T-helper 1 cell treated with Interleukin-12 subunit alpha and Interleukin-12 subunit beta and Interleukin-4 antibody, amounts not matched to agents 30 μg/mL and 1 μg/mL, for 36 hours (primary cell): ENCODE measurements at regions not wholly inside any gene's neighbourhood (a gene's known extent, or its start where the extent isn't known, plus 50 kb on each side); places are given as distances from the start of the nearest gene placed in this dataset.

Experiments used
- H3K27ac Mint-ChIP-seq: one replicate; pipeline ENCODE4 v1.8.0; 2021; ENCODE audit warnings: mild to moderate bottlenecking, mixed read lengths
- H3K27me3 Mint-ChIP-seq: one replicate; pipeline ENCODE4 v1.8.0; 2021; ENCODE audit warnings: low read depth, mixed read lengths
- H3K36me3 Mint-ChIP-seq: one replicate; pipeline ENCODE4 v1.8.0; 2021; ENCODE audit warnings: low read depth, mixed read lengths
- H3K4me1 Mint-ChIP-seq: one replicate; pipeline ENCODE4 v1.8.0; 2021; ENCODE audit warnings: low read depth, mixed read lengths
- H3K4me3 Mint-ChIP-seq: one replicate; pipeline ENCODE4 v1.8.0; 2021; ENCODE audit warnings: mild to moderate bottlenecking, moderate library complexity, mixed read lengths
- H3K9me3 Mint-ChIP-seq: one replicate; pipeline ENCODE4 v1.8.0; 2021; ENCODE audit warnings: mixed read lengths

DNA sequence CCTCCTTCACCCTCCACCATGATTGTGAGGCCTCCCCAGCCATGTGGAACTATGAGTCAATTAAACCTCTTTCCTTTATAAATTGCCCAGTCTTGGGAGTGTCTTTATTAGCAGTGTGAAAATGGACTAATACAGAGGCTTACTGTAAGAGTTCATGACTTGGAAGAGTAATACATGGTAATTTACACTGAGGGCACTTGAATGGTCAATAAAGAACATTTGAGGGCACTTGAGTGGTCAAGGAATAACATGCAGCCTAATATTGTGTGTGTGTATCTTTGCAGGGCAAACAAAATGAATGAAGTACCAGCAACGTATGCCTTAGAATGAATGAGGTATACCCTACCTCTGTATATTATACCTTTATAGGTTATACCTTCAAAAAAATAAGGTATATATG is 190.4 kb upstream of the SOX11 start:
- Mint-ChIP-seq H3K27ac (no peak overlapping the region), H3K36me3 (no peaks in the 10 kb centered on the region), H3K9me3 (no peaks in the 10 kb centered on the region), H3K4me1 (no peaks in the 10 kb centered on the region), H3K4me3 (no peak overlapping the region), H3K27me3 (no peaks in the 10 kb centered on the region)

DNA sequence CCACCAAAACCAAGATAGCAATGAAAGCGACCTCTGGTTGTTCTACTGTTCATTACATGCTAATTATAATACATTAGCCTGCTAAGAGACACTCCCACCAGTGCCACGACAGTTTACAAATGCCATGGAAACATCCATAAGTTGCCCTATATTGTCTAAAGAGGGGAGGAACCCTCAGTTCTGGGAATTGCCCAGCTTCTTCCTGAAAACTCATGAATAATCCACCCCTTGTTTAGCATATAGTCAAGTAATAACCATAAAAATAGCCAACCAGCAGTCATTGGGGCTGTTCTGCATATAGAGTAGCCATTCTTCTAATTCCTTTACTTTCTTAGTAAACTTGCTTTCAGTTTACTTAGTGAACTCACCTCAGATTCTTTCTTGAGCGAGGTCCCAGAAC is 189.8 kb upstream of the SOX11 start:
- Mint-ChIP-seq H3K4me3 (no peak overlapping the region), H3K27ac (no peak overlapping the region), H3K27me3 (no peaks in the 10 kb centered on the region), H3K4me1 (no peaks in the 10 kb centered on the region), H3K36me3 (no peaks in the 10 kb centered on the region), H3K9me3 (no peaks in the 10 kb centered on the region)

DNA sequence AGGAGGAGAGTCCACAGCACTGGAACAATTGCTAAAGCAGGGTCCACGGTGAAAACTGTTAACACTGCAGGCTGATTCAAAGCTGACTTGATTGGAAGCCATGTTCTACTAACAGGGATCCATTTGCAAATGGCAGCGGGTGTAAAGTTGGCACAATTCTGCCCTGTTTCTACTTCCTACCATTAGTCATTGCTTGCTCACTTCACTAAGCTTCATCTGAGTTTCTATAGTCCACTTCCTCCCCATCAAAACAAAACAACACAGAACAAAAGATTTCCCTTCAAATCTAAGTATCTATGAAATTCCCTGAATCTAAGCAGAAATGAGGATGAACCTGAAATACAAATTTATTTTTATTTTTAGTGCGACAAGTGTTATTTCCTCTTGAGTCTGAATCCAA is 187.4 kb upstream of the SOX11 start:
- H3K4me3 Mint-ChIP-seq = no peak overlapping the region
- no peak overlapping the region for H3K27ac Mint-ChIP-seq
- H3K4me1 Mint-ChIP-seq = no peaks in the 10 kb centered on the region
- H3K9me3 Mint-ChIP-seq = no peaks in the 10 kb centered on the region
- no peaks in the 10 kb centered on the region for H3K36me3 Mint-ChIP-seq
- no peaks in the 10 kb centered on the region for H3K27me3 Mint-ChIP-seq

DNA sequence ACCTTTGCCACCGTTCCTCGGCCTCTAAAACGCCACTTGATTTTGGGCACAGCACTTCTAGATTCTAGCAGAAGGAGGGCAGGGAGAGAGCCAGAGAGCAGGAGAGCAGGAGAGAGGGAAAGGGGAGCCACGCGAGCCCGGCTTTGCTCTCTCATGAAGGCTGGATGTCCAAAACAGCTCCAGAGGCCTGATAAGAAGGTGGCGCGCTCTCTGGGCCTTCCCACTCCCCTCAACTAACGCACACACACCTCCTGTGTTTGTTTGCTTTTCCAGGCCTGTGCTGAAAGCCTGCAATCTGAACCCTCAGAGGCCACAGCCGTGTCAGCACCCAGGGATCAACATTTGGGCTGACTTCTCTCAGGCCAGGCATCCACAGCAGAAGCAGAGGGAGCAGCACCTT is 184.8 kb upstream of the SOX11 start:
- Mint-ChIP-seq H3K9me3 (no peaks in the 10 kb centered on the region), H3K4me1 (no peaks in the 10 kb centered on the region), H3K27me3 (no peaks in the 10 kb centered on the region), H3K4me3 (no peak overlapping the region), H3K36me3 (no peaks in the 10 kb centered on the region), H3K27ac (no peak overlapping the region)

GRCh38 chr2:5509362-5509761 is 182.8 kb upstream of the SOX11 start:
- H3K27me3 Mint-ChIP-seq = no peaks in the 10 kb centered on the region
- no peaks in the 10 kb centered on the region for H3K4me1 Mint-ChIP-seq
- H3K4me3 Mint-ChIP-seq = no peak overlapping the region
- H3K27ac Mint-ChIP-seq = no peak overlapping the region
- H3K9me3 Mint-ChIP-seq = no peaks in the 10 kb centered on the region
- no peaks in the 10 kb centered on the region for H3K36me3 Mint-ChIP-seq

DNA sequence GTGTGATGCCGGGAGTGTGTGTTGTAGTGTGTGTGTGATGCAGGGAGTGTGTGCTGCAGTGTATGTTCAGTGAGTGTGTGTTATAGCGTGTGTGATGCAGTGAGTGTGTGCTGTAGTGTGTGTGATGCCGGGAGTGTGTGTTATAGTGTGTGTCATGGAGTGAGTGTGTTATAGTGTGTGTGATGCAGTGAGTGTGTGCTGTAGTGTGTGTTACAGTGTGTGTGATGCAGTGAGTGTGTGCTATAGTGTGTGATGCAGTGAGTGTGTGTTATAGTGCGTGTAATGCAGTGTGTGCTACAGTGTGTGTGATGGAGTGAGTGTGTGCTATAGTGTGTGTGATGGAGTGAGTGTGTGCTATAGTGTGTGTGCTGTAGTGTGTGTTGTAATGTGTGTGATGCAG is 182.1 kb upstream of the SOX11 start:
- no peaks in the 10 kb centered on the region for H3K4me1 Mint-ChIP-seq
- H3K27ac Mint-ChIP-seq = no peak overlapping the region
- H3K9me3 Mint-ChIP-seq = no peaks in the 10 kb centered on the region
- H3K36me3 Mint-ChIP-seq = no peaks in the 10 kb centered on the region
- H3K4me3 Mint-ChIP-seq = no peak overlapping the region
- no peaks in the 10 kb centered on the region for H3K27me3 Mint-ChIP-seq

- no peaks in the 10 kb centered on the region for H3K4me1 Mint-ChIP-seq
- no peak overlapping the region for H3K27ac Mint-ChIP-seq
- no peaks in the 10 kb centered on the region for H3K27me3 Mint-ChIP-seq
- H3K4me3 Mint-ChIP-seq = no peak overlapping the region
- H3K36me3 Mint-ChIP-seq = no peaks in the 10 kb centered on the region
- H3K9me3 Mint-ChIP-seq = no peaks in the 10 kb centered on the region
Measured at GRCh38 chr2:5515693-5516092, 176.5 kb upstream of the SOX11 start.

DNA sequence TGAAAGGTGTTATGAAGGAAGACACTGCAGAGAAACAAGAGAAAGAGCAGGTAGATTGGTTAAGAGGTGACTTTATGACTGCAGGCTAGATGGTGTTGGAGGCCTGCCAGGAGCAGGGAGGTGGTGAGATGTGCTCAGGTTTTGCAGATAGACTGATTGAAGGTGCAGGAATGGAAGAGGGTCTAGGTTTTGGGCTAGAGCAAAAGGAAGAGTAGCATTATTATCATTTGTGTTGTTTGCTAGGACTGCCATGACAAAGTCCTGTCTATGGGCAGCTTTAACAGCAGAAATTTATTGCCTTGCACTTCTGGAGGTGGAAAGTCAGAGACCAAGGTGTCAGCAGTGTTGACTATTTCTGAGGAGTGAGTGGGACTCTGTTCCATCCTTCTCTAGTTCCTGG is 172.9 kb upstream of the SOX11 start:
- Mint-ChIP-seq H3K4me1 (no peaks in the 10 kb centered on the region), H3K27me3 (no peaks in the 10 kb centered on the region), H3K4me3 (no peak overlapping the region), H3K27ac (no peak overlapping the region), H3K36me3 (no peaks in the 10 kb centered on the region), H3K9me3 (no peaks in the 10 kb centered on the region)

DNA sequence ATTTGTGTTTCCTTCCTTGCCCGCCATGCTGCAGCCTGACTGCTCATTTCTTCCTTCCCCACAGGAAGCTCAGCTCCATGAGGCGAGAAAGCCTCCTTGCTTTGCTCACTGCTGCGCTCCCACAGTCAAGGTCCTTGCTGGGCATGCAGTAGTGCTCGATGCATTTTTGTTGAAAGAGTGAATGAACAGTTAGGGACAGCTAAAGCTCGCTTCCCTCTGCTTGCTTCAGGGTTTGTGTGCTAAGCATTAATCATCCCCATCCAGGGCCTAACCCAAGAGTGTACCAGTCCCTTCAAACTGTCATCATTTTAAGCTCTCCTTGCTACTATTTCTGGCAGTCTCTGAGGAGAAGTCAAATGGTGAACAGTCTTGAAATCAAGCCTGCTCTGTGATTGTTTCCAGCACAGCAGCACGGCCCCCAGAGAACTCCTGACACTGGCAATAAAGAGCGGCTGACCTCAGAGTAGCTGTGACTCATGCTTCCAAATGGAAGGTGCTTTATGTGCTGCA is 171.7 kb upstream of the SOX11 start:
- Mint-ChIP-seq H3K4me3 (no peak overlapping the region), H3K4me1 (no peaks in the 10 kb centered on the region), H3K27ac (no peak overlapping the region), H3K27me3 (no peaks in the 10 kb centered on the region), H3K36me3 (no peaks in the 10 kb centered on the region), H3K9me3 (no peaks in the 10 kb centered on the region)

- H3K27me3 Mint-ChIP-seq = no peaks in the 10 kb centered on the region
- no peaks in the 10 kb centered on the region for H3K36me3 Mint-ChIP-seq
- H3K9me3 Mint-ChIP-seq = peaks cover 2% of the 10 kb centered on the region
- no peak overlapping the region for H3K27ac Mint-ChIP-seq
- no peaks in the 10 kb centered on the region for H3K4me1 Mint-ChIP-seq
- H3K4me3 Mint-ChIP-seq = no peak overlapping the region
Measured at GRCh38 chr2:5521461-5521860, 170.7 kb upstream of the SOX11 start.

- Mint-ChIP-seq H3K27ac (no peak overlapping the region), H3K4me1 (no peaks in the 10 kb centered on the region)
Measured at GRCh38 chr2:5524551-5524950, 167.6 kb upstream of the SOX11 start.

GRCh38 chr2:5528706-5529105 is 163.5 kb upstream of the SOX11 start:
- H3K36me3 Mint-ChIP-seq = no peaks in the 10 kb centered on the region
- no peaks in the 10 kb centered on the region for H3K4me1 Mint-ChIP-seq
- H3K27me3 Mint-ChIP-seq = no peaks in the 10 kb centered on the region
- H3K9me3 Mint-ChIP-seq = peaks cover 4% of the 10 kb centered on the region
- no peak overlapping the region for H3K27ac Mint-ChIP-seq
- H3K4me3 Mint-ChIP-seq = no peak overlapping the region

More at GRCh38 chr2:5524551-5524950, 167.6 kb upstream of the SOX11 start:
- Mint-ChIP-seq H3K4me3 (no peak overlapping the region), H3K27me3 (no peaks in the 10 kb centered on the region), H3K36me3 (no peaks in the 10 kb centered on the region), H3K9me3 (peaks cover 4% of the 10 kb centered on the region)

GRCh38 chr2:5530011-5530696 is 162.0 kb upstream of the SOX11 start:
- H3K4me1 Mint-ChIP-seq = no peaks in the 10 kb centered on the region
- no peaks in the 10 kb centered on the region for H3K27me3 Mint-ChIP-seq
- no peak overlapping the region for H3K4me3 Mint-ChIP-seq
- no peaks in the 10 kb centered on the region for H3K36me3 Mint-ChIP-seq
- peaks cover 4% of the 10 kb centered on the region for H3K9me3 Mint-ChIP-seq
- no peak overlapping the region for H3K27ac Mint-ChIP-seq

GRCh38 chr2:5535301-5535700 is 156.9 kb upstream of the SOX11 start:
- Mint-ChIP-seq H3K27ac (no peak overlapping the region), H3K9me3 (peaks cover 5% of the 10 kb centered on the region), H3K27me3 (no peaks in the 10 kb centered on the region), H3K4me1 (no peaks in the 10 kb centered on the region), H3K4me3 (no peak overlapping the region), H3K36me3 (no peaks in the 10 kb centered on the region)

DNA sequence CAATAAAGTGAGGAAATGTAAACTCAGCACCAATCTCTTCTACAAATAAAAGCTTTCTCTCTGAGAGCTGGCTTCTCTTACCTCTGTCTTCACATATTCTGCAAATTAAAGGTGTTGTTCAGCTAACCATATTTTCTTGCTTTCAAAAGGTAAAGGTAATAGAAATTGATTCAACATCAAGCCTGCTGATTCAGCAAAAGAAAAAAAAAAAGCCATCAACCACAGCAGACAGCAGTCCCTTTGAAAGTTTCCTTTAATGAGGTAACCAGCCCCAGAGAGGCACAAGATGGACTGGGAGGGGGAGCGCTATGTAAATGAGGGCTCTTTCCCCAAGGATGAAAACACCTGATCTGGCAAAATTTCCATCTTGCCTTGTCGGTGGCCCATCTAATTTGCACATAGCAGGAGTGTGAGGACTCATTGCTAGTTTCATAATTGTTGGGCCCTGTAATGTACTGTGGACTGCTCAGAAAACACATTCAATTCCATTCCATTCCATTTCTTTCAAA is 154.9 kb upstream of the SOX11 start:
- no peaks in the 10 kb centered on the region for H3K4me1 Mint-ChIP-seq
- no peak overlapping the region for H3K4me3 Mint-ChIP-seq

More for the DNA sequence above, 154.9 kb upstream of the SOX11 start:
- no peak overlapping the region for H3K27ac Mint-ChIP-seq
- peaks cover 5% of the 10 kb centered on the region for H3K9me3 Mint-ChIP-seq
- no peaks in the 10 kb centered on the region for H3K27me3 Mint-ChIP-seq
- no peaks in the 10 kb centered on the region for H3K36me3 Mint-ChIP-seq
